Thyroid gland (tissue), 4 donors: ENCODE measurements at regions not wholly inside any gene's neighbourhood (a gene's known extent, or its start where the extent isn't known, plus 50 kb on each side); places are given as distances from the start of the nearest gene placed in this dataset.

ENCODE experiments used
- CTCF ChIP-seq, 6 experiments: fragments of 200-600 bp in 3 of 6; fragments of 450-650 bp in 3 of 6; sonication (generic) in 3 of 6; IDR thresholded peaks; one replicate each; pipeline ENCODE4 v1.5.1; 2016 to 2019; ENCODE audit warnings: antibody characterized with exemption in 6 of 6, mild to moderate bottlenecking in 2 of 6, inconsistent platforms in 1 of 6, moderate library complexity in 1 of 6
- POLR2A ChIP-seq, 2 donors: fragments of 450-650 bp; IDR thresholded peaks; one replicate each; pipeline ENCODE4 v1.6.1; 2017; ENCODE audit warnings: antibody characterized with exemption in 2 of 2, mild to moderate bottlenecking in 2 of 2, moderate library complexity in 1 of 2

GRCh38 chr13:22629374-22629773 lies 551.4 kb upstream of the SGCG start:
- TF ChIP-seq CTCF (IDR thresholded peaks at IDR 0.05) (no peak), POLR2A (IDR thresholded peaks at IDR 0.05) (no peak)
